GM21515 (cell line): ENCODE measurements at regions not wholly inside any gene's neighbourhood (a gene's known extent, or its start where the extent isn't known, plus 50 kb on each side); places are given as distances from the start of the nearest gene placed in this dataset.

ENCODE experiments used
- ATAC-seq: cut with Tn5 transposase; IDR thresholded peaks from one replicate; pipeline ENCODE4 v1.9.1; 2021; ENCODE audit not compliant: unreplicated experiment

DNA sequence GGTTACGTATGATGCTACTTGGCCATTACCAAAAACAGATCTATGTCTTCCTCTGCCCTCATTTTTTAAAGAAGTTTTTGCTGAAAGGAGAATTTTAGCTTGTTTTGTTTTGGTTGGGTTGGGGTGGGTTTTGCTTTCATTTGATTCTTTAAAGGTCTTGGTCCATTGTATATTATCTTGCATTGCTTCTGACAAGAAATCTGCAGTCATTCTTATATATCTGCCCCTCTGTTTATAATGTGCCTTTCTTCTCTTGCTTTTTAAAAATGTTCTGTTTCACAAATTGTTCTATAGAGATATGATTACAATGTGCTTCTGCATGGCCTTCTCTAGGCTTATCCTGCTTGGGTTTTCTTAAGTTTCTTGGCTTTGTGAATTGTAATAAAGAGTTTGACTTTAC lies 660.6 kb downstream of the RNF144A start:
- ATAC-seq: no peak

DNA sequence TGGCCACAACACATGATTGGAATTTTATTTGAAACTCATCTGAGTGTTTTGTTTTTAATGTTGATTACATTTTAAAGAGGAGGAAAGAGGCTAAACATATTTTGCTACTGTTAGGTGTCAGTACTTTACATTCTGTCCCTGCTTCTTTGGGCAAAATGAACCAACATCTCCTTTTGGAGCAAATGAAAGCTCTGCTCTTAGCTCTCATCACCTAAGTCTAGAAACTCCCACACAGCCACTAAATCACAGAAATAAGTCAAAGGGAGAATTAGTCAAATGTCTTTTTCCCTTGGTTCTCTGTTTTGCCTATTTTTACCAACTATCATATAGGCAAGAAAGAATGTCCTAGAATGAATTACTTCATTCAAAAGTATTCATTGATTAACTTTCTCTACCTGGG lies 666.8 kb downstream of the RNF144A start:
- ATAC-seq: no peak

- no peak for ATAC-seq
Observed at GRCh38 chr2:7586898-7587297, 669.7 kb downstream of the RNF144A start.

DNA sequence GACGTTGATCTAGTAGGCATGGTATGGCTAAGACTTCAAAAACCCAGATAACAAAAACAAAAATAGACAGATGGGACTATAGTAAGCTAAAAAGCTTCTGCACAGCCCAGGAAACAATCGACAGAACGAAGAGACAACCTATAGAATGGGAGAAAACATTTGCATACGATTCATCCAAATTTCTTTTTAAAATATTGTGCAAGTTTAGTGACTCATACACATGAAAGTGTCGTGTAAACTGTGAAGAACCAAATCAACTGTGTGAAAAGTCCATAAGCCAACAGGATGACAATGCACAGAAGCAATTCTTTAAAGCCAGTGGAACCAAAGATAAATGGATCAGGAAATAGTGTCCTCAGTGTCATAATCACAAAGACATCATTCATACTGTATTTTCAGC lies 671.1 kb downstream of the RNF144A start:
- no peak for ATAC-seq

- no peak for ATAC-seq
Observed at GRCh38 chr2:7592618-7593140, 675.5 kb downstream of the RNF144A start.

GRCh38 chr2:7593360-7593759 lies 676.1 kb downstream of the RNF144A start:
- ATAC-seq: no peak

DNA sequence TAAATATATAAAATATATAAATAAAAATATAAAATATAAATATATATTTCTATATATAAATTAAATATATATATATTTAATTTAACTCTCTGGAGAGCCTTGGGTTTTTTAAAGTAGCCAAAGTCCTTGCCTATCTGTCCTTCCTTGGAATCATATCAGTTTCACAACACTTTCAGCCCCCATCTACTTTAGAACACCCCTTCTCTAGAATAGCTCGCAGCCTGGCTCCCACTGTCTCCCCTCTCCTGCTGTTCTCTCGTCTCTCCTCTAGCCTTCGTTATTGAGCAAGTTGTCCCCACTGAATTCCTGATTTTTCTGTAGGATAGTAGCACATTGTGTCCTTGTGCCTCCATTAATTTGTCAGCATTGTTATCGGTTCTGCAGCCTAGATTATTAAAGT lies 677.0 kb downstream of the RNF144A start:
- ATAC-seq: no peak

GRCh38 chr2:7595206-7595605 lies 678.0 kb downstream of the RNF144A start:
- no peak for ATAC-seq

DNA sequence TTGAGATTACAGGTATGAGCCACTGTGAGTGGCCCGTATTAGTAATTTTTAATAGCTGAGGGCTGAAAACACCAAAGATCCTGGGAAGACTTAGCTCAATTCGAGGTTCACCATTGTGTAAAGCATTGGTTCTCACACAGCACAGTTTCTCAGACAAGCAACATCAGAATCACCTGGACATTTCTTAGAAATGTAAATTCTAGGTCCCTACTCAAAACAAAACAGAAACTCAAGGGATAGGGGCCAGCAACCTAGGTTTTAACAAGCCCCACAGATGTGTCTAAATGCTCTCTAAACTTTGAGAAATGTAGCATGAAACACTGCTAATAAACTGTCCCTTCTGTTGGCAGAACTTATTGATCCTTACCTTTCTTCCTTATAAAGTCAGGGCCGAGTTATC lies 681.2 kb downstream of the RNF144A start:
- ATAC-seq: no peak

DNA sequence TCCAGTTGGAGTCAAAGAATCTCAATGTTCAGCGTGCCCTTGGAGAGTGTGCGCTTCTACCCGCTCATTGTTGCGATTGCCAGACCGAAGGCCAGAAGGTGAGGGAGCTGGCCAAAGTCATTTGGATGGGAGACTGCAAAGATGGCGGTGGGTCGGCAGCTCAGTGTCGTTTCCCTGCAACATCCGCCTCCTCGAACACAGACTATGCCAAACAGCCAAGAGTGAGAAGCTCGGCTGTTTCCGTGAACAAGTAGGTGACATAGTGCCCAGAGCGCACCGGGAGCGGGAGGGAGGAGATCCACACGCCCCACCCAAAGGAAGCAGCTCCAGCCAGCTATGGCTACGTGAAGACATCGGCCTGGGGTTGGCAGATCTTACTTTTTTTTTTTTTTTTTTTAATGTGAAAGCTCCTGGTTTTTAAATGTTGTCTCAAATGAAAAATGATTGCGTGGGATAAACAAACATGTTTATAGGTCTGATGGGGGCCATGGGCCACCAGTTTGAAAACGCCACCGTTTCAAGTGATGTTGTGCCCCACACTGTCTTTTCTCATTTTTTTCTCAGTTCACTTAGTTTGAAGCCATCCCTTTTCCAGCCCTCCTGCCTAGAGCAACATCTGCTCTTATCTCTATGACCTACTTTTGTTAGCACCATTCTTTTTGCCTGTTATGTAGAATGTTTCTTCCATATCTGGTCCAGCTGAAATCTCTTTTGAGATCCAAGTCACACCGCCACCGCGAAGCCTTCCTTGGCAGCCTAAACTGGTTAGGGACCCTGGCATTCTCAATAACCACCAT lies 682.4 kb downstream of the RNF144A start:
- no peak for ATAC-seq

- no peak for ATAC-seq
Observed at GRCh38 chr2:7601990-7602389, 684.8 kb downstream of the RNF144A start.

GRCh38 chr2:7604456-7604855 lies 687.2 kb downstream of the RNF144A start:
- no peak for ATAC-seq

- no peak for ATAC-seq
Observed at GRCh38 chr2:7607441-7608173, 690.4 kb downstream of the RNF144A start.

- ATAC-seq: no peak
Observed at GRCh38 chr2:7609556-7609955, 692.3 kb downstream of the RNF144A start.

- ATAC-seq: peak; percentile 51
Observed at GRCh38 chr2:7609974-7610373, 692.8 kb downstream of the RNF144A start.

GRCh38 chr2:7611750-7612149 lies 694.5 kb downstream of the RNF144A start:
- no peak for ATAC-seq

- ATAC-seq: no peak
Observed at GRCh38 chr2:7612969-7613368, 695.8 kb downstream of the RNF144A start.

DNA sequence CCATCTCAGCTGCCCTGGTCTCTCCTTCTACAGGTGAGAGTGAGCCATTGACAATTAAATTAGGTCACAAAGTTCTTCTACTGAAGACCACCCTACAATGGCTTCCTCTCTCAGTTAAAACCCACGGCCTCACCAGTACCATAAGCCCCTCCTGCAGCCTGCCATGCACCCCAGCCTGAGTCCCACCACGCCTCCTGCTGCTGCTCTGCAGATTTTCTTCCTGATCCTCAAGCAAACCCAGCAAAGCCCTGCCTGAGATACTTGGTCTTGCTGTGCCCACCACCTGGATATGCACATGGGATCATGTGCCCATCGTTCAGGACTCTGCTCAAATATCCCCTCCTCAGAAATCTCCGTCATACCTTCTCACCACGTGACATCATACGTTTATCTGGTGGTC lies 696.6 kb downstream of the RNF144A start:
- ATAC-seq: no peak

GRCh38 chr2:7618031-7618430 lies 700.8 kb downstream of the RNF144A start:
- no peak for ATAC-seq

DNA sequence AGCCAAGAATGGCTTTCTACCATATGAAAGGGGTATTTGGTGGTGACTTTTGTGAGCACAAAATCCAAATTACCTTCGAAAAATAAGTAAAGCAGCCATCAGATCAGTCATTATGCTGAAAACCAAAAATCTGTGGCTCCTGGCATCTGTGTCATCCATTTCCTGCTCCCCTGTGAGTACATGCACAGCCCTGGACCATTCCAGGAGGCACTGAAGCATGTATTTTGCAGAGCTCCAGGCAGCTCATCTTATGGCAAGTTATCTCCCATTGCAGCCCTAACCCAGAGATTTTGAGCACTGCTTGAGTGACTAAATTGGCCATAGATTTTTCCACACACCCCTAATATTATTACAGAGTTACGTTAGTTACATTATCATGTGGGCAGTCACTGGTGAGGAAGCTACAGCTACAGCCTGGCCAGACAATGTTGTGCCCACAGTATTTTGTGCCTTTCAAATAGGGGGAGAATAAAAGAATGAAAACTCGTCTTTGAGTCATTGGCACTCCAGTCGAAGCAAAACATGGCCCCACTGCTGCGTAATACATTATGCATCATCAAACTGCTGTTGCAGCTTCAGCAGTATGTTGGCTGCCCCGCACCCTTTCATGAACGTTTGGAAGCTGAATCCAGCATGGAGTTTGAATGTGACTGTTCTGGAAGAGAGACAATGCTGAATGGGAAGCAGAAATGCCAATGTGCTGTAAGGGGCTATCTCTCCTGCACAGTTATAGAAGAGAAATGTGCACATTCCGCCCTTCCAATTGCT lies 702.2 kb downstream of the RNF144A start:
- no peak for ATAC-seq

DNA sequence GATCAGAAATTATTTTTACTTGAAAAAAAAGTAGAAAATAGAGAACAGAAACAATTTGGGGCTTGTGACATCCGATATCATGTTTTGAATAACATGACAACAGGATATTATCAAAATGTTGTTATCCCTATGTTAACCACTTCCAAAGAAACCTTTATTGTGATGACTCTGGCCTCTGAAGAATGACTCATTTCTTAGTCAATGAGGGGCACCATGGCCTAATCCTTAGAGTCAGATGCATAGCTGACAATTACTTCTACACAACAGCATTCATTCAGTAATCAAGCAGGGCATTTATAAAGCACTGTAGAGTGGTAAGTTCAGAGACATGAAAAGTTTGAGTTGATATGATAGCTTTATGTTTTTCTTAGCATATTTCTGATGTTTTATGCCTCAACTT lies 703.0 kb downstream of the RNF144A start:
- ATAC-seq: no peak
